ENCODE measurements at regions not wholly inside any gene's neighbourhood (a gene's known extent, or its start where the extent isn't known, plus 50 kb on each side); places are given as distances from the start of the nearest gene placed in this dataset.

GRCh38 chr5:31122998-31123951 is 70.2 kb upstream of the CDH6 start:
- TF ChIP-seq, protein P1, sequence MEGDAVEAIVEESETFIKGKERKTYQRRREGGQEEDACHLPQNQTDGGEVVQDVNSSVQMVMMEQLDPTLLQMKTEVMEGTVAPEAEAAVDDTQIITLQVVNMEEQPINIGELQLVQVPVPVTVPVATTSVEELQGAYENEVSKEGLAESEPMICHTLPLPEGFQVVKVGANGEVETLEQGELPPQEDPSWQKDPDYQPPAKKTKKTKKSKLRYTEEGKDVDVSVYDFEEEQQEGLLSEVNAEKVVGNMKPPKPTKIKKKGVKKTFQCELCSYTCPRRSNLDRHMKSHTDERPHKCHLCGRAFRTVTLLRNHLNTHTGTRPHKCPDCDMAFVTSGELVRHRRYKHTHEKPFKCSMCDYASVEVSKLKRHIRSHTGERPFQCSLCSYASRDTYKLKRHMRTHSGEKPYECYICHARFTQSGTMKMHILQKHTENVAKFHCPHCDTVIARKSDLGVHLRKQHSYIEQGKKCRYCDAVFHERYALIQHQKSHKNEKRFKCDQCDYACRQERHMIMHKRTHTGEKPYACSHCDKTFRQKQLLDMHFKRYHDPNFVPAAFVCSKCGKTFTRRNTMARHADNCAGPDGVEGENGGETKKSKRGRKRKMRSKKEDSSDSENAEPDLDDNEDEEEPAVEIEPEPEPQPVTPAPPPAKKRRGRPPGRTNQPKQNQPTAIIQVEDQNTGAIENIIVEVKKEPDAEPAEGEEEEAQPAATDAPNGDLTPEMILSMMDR (IDR thresholded peaks at IDR 0.05) = no peak
- H3K27ac ChIP-seq = no peak overlapping the region

GRCh38 chr5:31121224-31121623 is 72.3 kb upstream of the CDH6 start:
- no peak for TF ChIP-seq ZFX (IDR thresholded peaks at IDR 0.05; ENCODE audit: borderline replicate concordance)
- TF ChIP-seq, protein P1 (IDR thresholded peaks at IDR 0.05) = no peak
- no peak overlapping the region for H3K27ac ChIP-seq

DNA sequence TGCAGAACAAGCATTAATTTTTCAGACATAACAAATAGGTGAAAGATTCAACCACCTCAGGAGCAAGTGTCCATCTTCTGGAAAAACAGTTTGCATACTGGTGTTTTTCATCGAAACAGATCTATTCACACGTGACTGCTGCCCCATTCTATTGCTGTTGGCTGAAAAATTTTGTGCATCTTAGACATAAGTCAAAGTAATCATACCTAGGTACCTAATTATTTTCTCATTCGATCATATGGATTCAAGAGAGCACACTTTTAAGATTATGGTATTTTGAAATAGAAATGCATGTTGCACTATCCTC is 72.9 kb upstream of the CDH6 start:
- TF ChIP-seq, protein P1 (IDR thresholded peaks at IDR 0.05) = no peak
- no peak for TF ChIP-seq ZFX (IDR thresholded peaks at IDR 0.05; ENCODE audit: borderline replicate concordance)
- H3K27ac ChIP-seq = no peak overlapping the region

GRCh38 chr5:31119938-31120641 is 73.4 kb upstream of the CDH6 start:
- TF ChIP-seq ZFX (IDR thresholded peaks at IDR 0.05; ENCODE audit: borderline replicate concordance) = no peak
- TF ChIP-seq, protein P1 (IDR thresholded peaks at IDR 0.05) = no peak
- no peak overlapping the region for H3K27ac ChIP-seq

- H3K27ac ChIP-seq = no peak overlapping the region
- no peak for TF ChIP-seq ZFX (IDR thresholded peaks at IDR 0.05; ENCODE audit: borderline replicate concordance)
- TF ChIP-seq, protein P1 (IDR thresholded peaks at IDR 0.05) = no peak
Measured at GRCh38 chr5:31116466-31117031, 76.9 kb upstream of the CDH6 start.

DNA sequence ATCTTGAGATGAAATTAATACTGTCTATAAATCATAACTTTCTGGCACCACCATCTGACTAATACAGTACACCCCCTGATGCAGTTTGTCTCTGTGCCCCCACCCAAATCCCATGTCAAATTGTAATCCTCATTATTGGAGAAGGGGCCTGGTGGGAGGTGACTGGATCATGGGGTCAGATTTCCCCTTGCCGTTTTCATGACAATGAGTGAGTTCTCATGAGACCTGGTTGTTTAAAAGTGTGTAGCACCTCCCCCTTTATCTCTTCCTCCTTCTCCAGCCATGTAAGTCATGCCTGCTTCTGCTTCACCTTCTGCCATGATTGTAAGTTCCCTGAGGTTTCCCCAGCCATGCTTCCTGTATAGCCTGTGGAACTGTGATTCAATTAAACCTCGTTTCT is 78.7 kb upstream of the CDH6 start:
- TF ChIP-seq, protein P1 (IDR thresholded peaks at IDR 0.05) = no peak
- no peak for TF ChIP-seq ZFX (IDR thresholded peaks at IDR 0.05; ENCODE audit: borderline replicate concordance)
- no peak overlapping the region for H3K27ac ChIP-seq
